CD14-positive monocyte (primary cell): ENCODE measurements at regions not wholly inside any gene's neighbourhood (a gene's known extent, or its start where the extent isn't known, plus 50 kb on each side); places are given as distances from the start of the nearest gene placed in this dataset.

Source experiments
- DNase-seq, 3 donors: peaks; one replicate each; pipeline ENCODE4 v3.0.0-alpha.2; 2011 to 2022
- H2AFZ ChIP-seq: 2 replicates; pipeline ENCODE4 v1.6.0; 2012; ENCODE audit warnings: mild to moderate bottlenecking, low read depth, low read length, inconsistent platforms; ENCODE audit not compliant: insufficient read depth, poor library complexity, severe bottlenecking
- H3K27ac ChIP-seq, 2 donors: 1 replicate in 1 of 2; 2 replicates in 1 of 2; pipeline ENCODE4 v1.5.1; 2012 to 2013; ENCODE audit warnings: low read length in 2 of 2, control low read depth in 1 of 2, inconsistent platforms in 1 of 2, low read depth in 1 of 2, mild to moderate bottlenecking in 1 of 2
- H3K27me3 ChIP-seq, 2 donors: one replicate each; pipeline versions ENCODE4 v1.6.0 to v1.6.1; 2011 to 2013; ENCODE audit warnings: low read length in 2 of 2; ENCODE audit not compliant: control insufficient read depth in 2 of 2, insufficient read depth in 2 of 2
- H3K36me3 ChIP-seq, 2 donors: replicated peaks in 1 of 2; 1 replicate in 1 of 2; 2 replicates in 1 of 2; pipeline versions ENCODE4 v1.5.1 to v1.6.1; 2012 to 2013; ENCODE audit warnings: low read length in 2 of 2, control low read depth in 1 of 2, inconsistent platforms in 1 of 2, mild to moderate bottlenecking in 1 of 2; ENCODE audit not compliant: insufficient read depth in 2 of 2, control insufficient read depth in 1 of 2
- H3K4me1 ChIP-seq, 2 donors: 1 replicate in 1 of 2; 2 replicates in 1 of 2; pipeline versions ENCODE4 v1.5.1 to v1.6.1; 2012 to 2013; ENCODE audit warnings: low read length in 2 of 2, control low read depth in 1 of 2, inconsistent platforms in 1 of 2, mild to moderate bottlenecking in 1 of 2, moderate library complexity in 1 of 2; ENCODE audit not compliant: insufficient read depth in 2 of 2, control insufficient read depth in 1 of 2
- H3K4me2 ChIP-seq: replicated peaks from 2 replicates; pipeline ENCODE3; 2012; ENCODE audit warnings: low read length, moderate library complexity, mild to moderate bottlenecking; ENCODE audit not compliant: poor library complexity, severe bottlenecking; ENCODE audit errors: extremely low read depth
- H3K4me3 ChIP-seq, 3 experiments: fragments of 200-600 bp in 1 of 3; sonication (generic) in 1 of 3; replicated peaks in 1 of 3; 1 replicate in 2 of 3; 2 replicates in 1 of 3; pipeline ENCODE4 v1.5.1; 2011 to 2013; ENCODE audit warnings: low read length in 3 of 3, mild to moderate bottlenecking in 3 of 3, control low read depth in 2 of 3, low read depth in 2 of 3, inconsistent platforms in 1 of 3, moderate library complexity in 1 of 3
- H3K79me2 ChIP-seq: 2 replicates; pipeline ENCODE4 v1.6.0; 2012; ENCODE audit warnings: mild to moderate bottlenecking, control low read depth, inconsistent platforms, low read length, moderate library complexity; ENCODE audit not compliant: insufficient read depth
- H3K9ac ChIP-seq: 2 replicates; pipeline ENCODE4 v1.6.0; 2017; ENCODE audit warnings: low read length, mild to moderate bottlenecking; ENCODE audit not compliant: insufficient read depth, poor library complexity, severe bottlenecking
- H3K9me3 ChIP-seq, 2 donors: replicated peaks in 1 of 2; 1 replicate in 1 of 2; 2 replicates in 1 of 2; pipeline versions ENCODE4 v1.5.1 to v1.6.1; 2012 to 2013; ENCODE audit warnings: low read length in 2 of 2, control low read depth in 1 of 2; ENCODE audit not compliant: control insufficient read depth in 1 of 2, insufficient read depth in 1 of 2
- H4K20me1 ChIP-seq: 2 replicates; pipeline ENCODE4 v1.6.0; 2012; ENCODE audit warnings: mild to moderate bottlenecking, low read length, control low read depth, moderate library complexity; ENCODE audit not compliant: insufficient read depth
- H3K27ac Mint-ChIP-seq, 7 donors: one replicate each; pipeline ENCODE4 v1.8.0; 2020; ENCODE audit warnings: mild to moderate bottlenecking in 7 of 7, mixed read lengths in 7 of 7, moderate library complexity in 6 of 7, inconsistent platforms in 2 of 7
- H3K27me3 Mint-ChIP-seq, 3 donors: one replicate each; pipeline ENCODE4 v1.8.0; 2021 to 2022; ENCODE audit warnings: low read depth in 3 of 3, mild to moderate bottlenecking in 3 of 3, mixed read lengths in 3 of 3, moderate library complexity in 3 of 3, inconsistent platforms in 1 of 3
- H3K36me3 Mint-ChIP-seq, 2 donors: one replicate each; pipeline ENCODE4 v1.8.0; 2020; ENCODE audit warnings: mixed read lengths in 2 of 2, inconsistent platforms in 1 of 2, mild to moderate bottlenecking in 1 of 2
- H3K4me1 Mint-ChIP-seq: one replicate; pipeline ENCODE4 v1.8.0; 2020; ENCODE audit warnings: mild to moderate bottlenecking, mixed read lengths
- H3K4me3 Mint-ChIP-seq, 2 donors: one replicate each; pipeline ENCODE4 v1.8.0; 2020; ENCODE audit warnings: mild to moderate bottlenecking in 2 of 2, mixed read lengths in 2 of 2, moderate library complexity in 1 of 2
- H3K9me3 Mint-ChIP-seq, 7 donors: one replicate each; pipeline ENCODE4 v1.8.0; 2020 to 2022; ENCODE audit warnings: mixed read lengths in 7 of 7, mild to moderate bottlenecking in 6 of 7, moderate library complexity in 6 of 7, inconsistent platforms in 2 of 7
- CTCF ChIP-seq: fragments of 200-600 bp; IDR thresholded peaks from one replicate; pipeline ENCODE4 v1.8.0; 2022; ENCODE audit warnings: antibody characterized with exemption, mild to moderate bottlenecking
- WGBS: methylation state at CpG from one replicate; pipeline ENCODE4 v1.1.5; 2013; ENCODE audit warnings: missing lambda C conversion rate; ENCODE audit not compliant: insufficient coverage; 5-methylcytosine and 5-hydroxymethylcytosine counted together
- intact Hi-C, 2 donors: fragments of 100-400 bp; cut with micrococcal nuclease; formaldehyde crosslinking; loops; one replicate each; pipeline versions ENCODE4 v1.15.0 to v1.15.1; 2023

- Histone ChIP-seq H3K4me1 (no peaks in the 10 kb centered on the region), H4K20me1 (no peaks in the 10 kb centered on the region), H3K9me3 (no peaks in the 10 kb centered on the region), H3K4me3 (no peak overlapping the region), H3K4me2 (no peak overlapping the region), H3K9ac (no peak overlapping the region), H3K36me3 (no peaks in the 10 kb centered on the region), H3K27me3 (no peaks in the 10 kb centered on the region), H3K79me2 (no peaks in the 10 kb centered on the region), H3K27ac (no peak overlapping the region), H2AFZ (no peak overlapping the region)
- peaks cover 0 to 5% (median 0%) of the 10 kb centered on the region in 3 donors for H3K27me3 Mint-ChIP-seq
- TF ChIP-seq CTCF: no peak
- H3K4me3 Mint-ChIP-seq: no peak overlapping the region
- no CpG with 5 or more reads among the region's 1 CpG for WGBS
- no peaks in the 10 kb centered on the region for H3K36me3 Mint-ChIP-seq
- no peak for DNase-seq
- H3K4me1 Mint-ChIP-seq: no peaks in the 10 kb centered on the region
- peaks cover 0 to 5% (median 0%) of the 10 kb centered on the region in 7 donors for H3K9me3 Mint-ChIP-seq
- intact Hi-C loops: no loop called here
- no peak overlapping the region for H3K27ac Mint-ChIP-seq
Measured at GRCh38 chr5:169357291-169357690, 56.4 kb upstream of the SLIT3 start.

- no peaks in the 10 kb centered on the region for H3K4me1 Mint-ChIP-seq
- no peaks in the 10 kb centered on the region for H3K36me3 Mint-ChIP-seq
- Histone ChIP-seq H3K27ac (no peak overlapping the region), H3K4me3 (no peak overlapping the region), H3K4me2 (no peak overlapping the region), H3K79me2 (no peaks in the 10 kb centered on the region), H3K4me1 (no peaks in the 10 kb centered on the region), H4K20me1 (no peaks in the 10 kb centered on the region), H2AFZ (no peak overlapping the region), H3K36me3 (no peaks in the 10 kb centered on the region), H3K9me3 (no peaks in the 10 kb centered on the region), H3K9ac (no peak overlapping the region), H3K27me3 (no peaks in the 10 kb centered on the region)
- no peak for DNase-seq
- peaks cover 0 to 5% (median 0%) of the 10 kb centered on the region in 7 donors for H3K9me3 Mint-ChIP-seq
- no peak overlapping the region for H3K27ac Mint-ChIP-seq
- peaks cover 0 to 5% (median 1%) of the 10 kb centered on the region in 3 donors for H3K27me3 Mint-ChIP-seq
- H3K4me3 Mint-ChIP-seq: no peak overlapping the region
- no peak for TF ChIP-seq CTCF
- intact Hi-C loops: no loop called here
Measured at GRCh38 chr5:169356811-169357210, 55.9 kb upstream of the SLIT3 start.
